Stimulated activated CD8-positive, alpha-beta memory T cell treated with anti-CD3 and anti-CD28 coated beads, Interleukin-15, amount 100 ng/mL, for 24 hours (primary cell): ENCODE measurements at regions not wholly inside any gene's neighbourhood (a gene's known extent, or its start where the extent isn't known, plus 50 kb on each side); places are given as distances from the start of the nearest gene placed in this dataset.
"Not testable (repeated sequence)": the region's sequence is repeated elsewhere in the genome, so short reads cannot be mapped to it uniquely, and the experiment has no call there.

Source experiments
- DNase-seq: peaks from one replicate; pipeline ENCODE4 v3.0.0-alpha.2; 2020; ENCODE audit warnings: low read depth

GRCh38 chr13:50274181-50274580 lies 258.9 kb downstream of the KCNRG start:
- no peak for DNase-seq

DNA sequence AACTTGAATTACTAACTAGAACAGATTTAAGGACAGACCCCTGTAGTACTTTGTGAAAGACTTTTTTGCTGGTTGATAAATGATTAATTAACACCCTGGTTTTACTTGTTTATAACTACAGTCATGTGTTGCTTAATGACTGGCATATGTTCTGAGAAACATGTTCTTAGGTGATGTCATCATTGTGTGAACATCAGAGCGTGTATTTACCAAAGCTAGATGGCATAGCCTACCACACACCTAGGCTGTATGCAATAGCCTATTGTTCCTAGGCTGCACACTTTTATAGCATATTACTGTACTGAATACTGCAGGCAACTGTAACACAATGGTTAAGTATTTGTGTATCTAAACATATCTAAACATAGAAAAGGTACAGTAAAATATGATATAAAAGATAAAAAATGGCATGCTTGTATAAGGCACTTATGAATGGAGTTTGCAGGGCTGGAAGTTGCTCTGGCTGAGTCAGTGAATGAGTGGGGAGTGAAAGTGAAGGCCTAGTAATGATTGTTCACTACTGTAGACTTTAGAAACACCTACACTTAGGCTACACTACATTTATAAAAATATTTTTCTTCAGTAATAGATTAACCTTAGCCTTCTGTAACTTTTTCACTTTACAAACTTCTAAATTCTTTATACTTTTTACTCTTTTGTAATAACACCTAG lies 260.3 kb downstream of the KCNRG start:
- no peak for DNase-seq

GRCh38 chr13:50276550-50276949 lies 261.3 kb downstream of the KCNRG start:
- DNase-seq, result no peak

DNA sequence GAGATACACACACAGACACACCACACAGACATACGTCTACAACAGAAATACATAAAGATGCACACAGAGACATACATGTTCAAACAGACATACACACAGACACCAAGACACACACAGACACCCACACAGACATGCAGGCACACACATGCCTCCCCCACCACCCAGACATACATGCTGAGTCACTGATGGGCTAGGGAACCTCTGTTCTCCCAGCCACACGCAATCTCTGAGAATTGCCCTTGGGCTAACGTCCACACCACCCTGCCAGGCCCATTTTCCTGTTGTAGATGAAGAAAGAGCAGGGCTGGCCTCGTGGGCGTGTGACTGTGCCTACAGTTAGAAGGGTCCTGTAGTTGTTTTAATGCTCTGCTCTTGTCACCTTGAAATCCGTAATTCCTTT lies 261.9 kb downstream of the KCNRG start:
- no peak for DNase-seq

GRCh38 chr13:50277906-50278305 lies 262.7 kb downstream of the KCNRG start:
- DNase-seq, result no peak

- no peak for DNase-seq
These were observed 265.2 kb downstream of the KCNRG start for GRCh38 chr13:50280441-50280937.

DNA sequence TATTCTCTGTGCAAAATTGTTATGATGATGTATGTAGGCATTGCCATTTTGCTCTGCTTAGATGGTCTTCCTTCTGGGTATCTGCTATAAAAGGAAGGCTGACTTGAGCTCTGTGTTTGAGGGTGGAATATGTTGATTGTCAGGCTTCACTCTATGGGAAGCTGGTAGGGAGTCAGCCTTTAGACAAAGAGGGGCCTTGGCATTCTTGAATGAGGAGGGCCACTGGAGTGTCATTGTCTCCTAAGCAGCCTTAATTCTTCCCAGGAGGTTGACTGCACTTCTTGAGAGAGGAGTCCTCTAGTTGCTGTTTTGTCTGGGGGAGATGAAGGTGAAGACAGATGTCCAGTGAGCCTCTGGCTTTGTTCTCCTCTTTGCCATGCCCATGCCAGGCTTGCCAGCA lies 266.8 kb downstream of the KCNRG start:
- DNase-seq, result no peak

DNA sequence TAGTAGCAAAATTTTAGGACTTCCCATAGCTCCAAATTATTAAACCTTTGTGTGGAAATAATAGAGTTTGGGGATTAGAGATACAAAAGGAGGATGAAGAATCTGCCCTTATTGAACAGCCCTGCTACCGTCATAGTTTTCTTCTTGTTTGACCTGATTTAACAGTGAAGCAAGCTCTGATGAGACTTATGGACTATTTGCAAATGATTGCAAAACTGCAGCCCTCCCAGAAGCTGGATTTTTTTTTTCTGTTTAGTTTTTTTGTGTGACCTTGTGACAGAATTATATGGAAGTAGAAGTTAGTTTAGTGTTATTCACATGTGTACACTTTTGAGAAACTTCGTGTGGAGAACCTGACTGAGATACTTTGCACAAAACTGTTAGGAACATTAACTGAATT lies 267.8 kb downstream of the KCNRG start:
- no peak for DNase-seq

DNA sequence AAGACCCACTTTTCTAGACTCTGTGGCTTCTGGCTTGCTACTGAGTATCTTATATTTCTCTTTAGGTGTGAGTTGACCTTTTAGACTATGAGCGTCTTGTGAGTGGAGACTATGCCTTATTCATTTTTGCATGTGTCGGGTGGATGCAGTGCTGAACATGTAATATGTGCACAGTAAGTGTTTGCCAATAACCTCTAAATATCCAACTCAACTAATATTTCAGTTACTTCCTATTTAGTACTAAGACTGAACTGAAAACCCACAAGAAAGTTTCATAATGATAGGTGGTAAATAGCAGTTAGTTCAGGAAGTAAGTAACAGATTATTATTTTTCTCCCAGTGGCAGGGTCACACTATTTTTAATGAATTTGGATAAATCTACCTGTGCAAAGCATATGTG lies 269.3 kb downstream of the KCNRG start:
- no peak for DNase-seq

DNA sequence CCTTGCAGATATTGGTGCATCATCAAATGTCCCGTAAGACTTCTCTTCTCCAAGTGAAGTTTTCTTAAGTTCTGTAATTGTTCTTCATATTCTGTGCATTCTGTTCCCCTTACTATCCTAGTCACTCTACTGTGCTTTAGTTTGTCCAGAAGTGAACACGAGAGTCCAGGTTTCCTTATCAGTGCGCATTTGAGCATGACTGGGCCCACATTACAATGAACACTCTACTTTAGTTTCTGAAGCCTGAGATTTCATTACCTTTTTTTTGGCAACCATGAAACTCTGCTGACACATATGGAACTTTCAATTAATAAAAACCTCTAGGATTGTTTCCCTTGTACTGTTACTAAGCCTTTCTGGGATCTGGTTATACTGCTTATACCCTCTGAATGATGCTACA lies 270.0 kb downstream of the KCNRG start:
- DNase-seq, result no peak

- DNase-seq, result no peak
These were observed 271.1 kb downstream of the KCNRG start for GRCh38 chr13:50286324-50286723.

DNA sequence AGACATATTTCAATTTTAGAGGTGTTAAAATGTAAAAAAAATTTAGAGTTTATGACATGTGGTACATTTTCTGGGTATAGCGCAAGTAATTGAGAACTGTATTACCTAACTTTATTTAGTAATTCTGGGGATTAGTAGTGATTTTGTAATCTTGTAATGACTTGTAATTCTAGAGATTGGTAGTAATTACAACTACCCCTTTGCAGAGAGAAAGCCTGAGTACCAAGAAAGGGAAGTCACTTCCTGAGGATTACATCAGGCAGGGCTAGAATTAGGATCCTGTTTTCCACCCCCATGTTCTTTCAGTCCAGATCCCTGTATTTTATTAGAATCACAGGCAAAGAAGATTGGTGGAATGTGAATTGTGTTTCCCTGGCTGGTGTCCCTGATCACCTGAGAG lies 274.9 kb downstream of the KCNRG start:
- no peak for DNase-seq

DNA sequence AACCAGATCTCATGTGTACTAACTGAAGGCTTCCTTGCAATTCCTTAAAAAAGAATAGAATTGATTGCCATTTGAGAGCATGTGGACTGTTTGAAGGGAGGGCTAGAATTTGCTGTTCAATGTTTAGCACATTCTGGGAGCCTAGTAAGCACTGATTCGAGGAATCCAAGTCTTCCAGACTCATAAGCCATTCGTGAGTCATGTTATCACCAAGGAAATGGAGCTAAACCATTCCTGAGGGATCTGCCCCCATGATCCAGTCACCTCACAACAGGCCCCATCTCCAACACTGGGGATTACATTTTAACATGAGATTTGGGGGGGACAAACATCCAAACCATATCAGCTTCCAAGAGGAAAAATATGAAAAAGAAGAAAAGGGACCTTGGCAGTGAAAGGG lies 276.4 kb downstream of the KCNRG start:
- DNase-seq, result no peak

DNA sequence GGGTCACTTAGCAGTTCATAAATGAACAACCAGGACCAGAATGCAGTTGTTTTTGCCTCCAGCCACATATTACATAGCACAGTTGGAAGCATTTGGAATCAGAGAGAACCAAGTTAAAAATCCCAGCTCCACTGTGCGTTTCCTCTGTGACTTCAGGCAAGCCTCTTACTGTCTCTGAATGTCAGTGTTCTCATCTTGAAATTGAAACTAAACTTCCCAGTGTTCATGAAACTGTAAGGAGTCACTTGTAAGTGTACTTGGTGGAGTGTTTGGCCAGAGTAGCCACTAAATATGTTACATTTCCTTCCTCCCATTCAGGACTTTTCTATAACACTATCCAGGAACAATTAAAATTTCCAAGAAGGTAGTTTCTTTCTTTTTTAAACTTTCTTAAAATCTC lies 276.8 kb downstream of the KCNRG start:
- DNase-seq, result no peak

GRCh38 chr13:50294425-50294824 lies 279.2 kb downstream of the KCNRG start:
- DNase-seq, result not testable (repeated sequence)

- DNase-seq, result no peak
These were observed 284.5 kb downstream of the KCNRG start for GRCh38 chr13:50299546-50300249.

DNA sequence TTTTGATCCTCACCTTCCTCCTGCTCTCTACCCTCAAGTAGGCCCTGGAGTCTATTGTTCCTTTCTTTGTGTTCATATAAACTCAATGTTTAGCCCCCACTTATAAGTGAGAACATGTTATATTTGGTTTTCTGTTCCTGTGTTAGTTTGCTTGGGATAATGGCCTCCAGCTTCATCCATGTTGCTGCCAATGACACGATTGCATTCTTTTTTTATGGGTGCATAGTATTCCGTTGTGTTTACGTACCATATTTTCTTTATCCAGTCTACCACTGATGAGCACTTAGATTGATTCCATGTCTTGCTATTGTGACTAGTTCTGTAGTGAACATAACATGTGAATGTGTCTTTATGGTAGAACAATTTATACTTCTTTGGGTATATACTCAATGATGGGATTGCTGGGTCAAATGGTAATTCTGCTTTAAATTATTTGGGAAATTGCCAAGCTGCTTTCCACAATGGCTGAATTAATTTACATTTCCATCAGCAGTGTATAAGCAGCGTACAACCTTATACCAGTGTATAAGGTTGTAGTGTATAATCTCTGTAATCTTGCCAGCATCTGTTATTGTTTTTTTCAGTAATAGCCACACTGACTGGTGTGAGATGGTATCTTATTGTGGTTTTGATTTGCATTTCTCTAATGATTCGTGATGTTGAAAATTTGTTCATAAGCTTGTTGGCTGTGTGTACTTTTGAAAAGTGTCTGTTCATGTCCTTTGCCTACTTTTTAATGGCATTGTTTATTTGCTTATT lies 288.9 kb downstream of the KCNRG start:
- no peak for DNase-seq

DNA sequence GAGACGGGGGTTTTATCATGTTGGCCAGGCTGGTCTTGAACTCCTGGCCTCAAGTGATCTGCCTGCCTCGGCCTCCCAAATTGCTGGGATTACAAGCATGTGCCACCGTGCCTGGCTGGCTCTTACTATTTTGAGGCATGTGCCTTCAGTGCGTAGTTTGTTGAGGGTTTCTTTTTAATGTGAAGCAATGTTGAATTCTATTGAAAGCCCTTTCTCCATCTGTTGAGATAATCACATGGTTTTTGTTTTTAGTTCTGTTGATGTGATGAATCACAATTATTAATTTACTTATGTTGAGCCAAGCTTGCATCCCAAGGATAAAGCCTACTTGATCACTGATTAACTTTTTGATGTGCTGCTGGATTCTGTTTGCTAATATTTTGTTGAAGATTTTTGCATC lies 290.9 kb downstream of the KCNRG start:
- no peak for DNase-seq

DNA sequence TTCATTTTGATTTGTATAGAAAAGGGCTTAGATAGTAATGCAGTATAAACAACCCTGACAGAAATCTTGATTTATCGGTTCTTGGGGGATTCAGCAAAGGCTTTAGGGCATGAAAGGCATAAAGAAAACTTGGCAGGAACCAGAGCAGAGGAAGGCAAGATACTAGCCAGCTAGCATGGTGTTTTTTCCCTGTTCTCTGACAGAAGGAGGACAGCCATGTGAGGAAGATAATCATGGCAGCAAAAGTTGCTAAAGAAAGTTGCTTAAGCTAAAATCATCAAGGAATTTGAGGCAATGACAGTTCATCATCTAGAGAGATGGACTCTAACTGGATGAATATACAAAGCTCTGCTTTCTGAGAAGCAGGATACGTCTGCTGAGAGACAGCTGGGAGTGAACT lies 294.1 kb downstream of the KCNRG start:
- DNase-seq, result no peak

DNA sequence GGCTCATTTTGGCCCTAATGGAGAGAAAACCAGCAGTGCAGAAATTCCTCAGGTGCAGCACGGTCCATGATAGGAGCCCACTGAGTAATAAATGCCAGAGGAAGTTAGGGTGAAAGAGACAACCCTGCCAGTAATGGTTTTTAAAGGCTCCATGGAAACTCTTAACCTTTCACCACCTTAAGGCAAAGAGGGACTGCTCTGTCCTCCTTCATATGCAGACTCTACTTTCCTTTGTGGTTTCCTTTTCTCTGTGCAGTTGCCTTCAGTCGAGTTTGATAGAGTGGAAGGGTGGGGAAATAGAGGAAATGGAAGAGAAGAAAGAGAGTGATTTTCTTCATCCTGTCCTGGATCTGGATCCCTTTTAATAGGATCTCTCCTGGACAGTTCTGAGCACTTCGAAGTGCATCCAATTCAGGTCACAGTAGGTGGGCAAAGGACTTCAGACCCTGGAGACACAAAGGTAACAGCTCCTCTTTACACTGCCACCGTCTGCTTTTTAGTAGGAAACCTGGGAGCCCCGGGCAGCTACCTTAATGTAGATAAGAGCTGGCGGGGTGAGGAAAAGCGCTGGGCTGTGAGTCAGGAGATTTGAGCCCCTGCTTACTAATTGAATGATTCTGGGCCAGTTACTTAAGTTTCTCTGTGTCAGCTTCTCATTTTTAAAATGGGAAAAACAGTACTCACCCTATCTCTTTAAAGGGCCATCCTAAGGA lies 294.8 kb downstream of the KCNRG start:
- DNase-seq, result no peak

DNA sequence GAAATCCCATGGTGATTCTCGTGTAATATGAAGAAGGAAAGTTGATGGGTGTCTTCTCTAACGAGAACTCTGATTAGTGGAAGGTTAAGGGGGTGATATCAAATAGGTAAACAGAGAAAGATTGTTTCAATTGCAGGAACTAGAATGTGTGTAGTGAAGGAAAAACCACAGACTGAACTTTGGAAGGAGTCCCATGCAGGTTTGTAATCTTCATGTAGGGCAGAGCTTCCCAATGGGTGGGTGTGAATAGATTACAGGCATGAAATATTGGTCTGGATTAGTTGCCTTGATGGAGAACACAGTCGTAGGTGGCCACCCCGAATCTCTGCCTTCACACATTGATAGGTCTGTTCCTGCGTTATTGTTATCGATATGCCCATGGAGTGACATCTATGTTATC lies 295.5 kb downstream of the KCNRG start:
- DNase-seq, result no peak

GRCh38 chr13:50318887-50319286 lies 303.6 kb downstream of the KCNRG start:
- DNase-seq, result no peak
